H7 (cell line): ENCODE measurements at regions not wholly inside any gene's neighbourhood (a gene's known extent, or its start where the extent isn't known, plus 50 kb on each side); places are given as distances from the start of the nearest gene placed in this dataset.
"Not testable (repeated sequence)": the region's sequence is repeated elsewhere in the genome, so short reads cannot be mapped to it uniquely, and the experiment has no call there.

Source experiments
- DNase-seq: peaks from one replicate; pipeline ENCODE4 v3.0.0; 2012
- H3K27me3 ChIP-seq: 2 replicates; pipeline ENCODE4 v1.6.0; 2011; ENCODE audit warnings: mild to moderate bottlenecking, low read length; ENCODE audit not compliant: control insufficient read depth, insufficient read depth
- H3K36me3 ChIP-seq: replicated peaks from 2 replicates; pipeline ENCODE4 v1.5.1; 2011; ENCODE audit warnings: low read length; ENCODE audit not compliant: control insufficient read depth, insufficient read depth
- H3K4me3 ChIP-seq: 2 replicates; pipeline ENCODE4 v1.5.1; 2011; ENCODE audit warnings: low read depth, mild to moderate bottlenecking, control low read depth, low read length, moderate library complexity; ENCODE audit not compliant: insufficient read depth

DNA sequence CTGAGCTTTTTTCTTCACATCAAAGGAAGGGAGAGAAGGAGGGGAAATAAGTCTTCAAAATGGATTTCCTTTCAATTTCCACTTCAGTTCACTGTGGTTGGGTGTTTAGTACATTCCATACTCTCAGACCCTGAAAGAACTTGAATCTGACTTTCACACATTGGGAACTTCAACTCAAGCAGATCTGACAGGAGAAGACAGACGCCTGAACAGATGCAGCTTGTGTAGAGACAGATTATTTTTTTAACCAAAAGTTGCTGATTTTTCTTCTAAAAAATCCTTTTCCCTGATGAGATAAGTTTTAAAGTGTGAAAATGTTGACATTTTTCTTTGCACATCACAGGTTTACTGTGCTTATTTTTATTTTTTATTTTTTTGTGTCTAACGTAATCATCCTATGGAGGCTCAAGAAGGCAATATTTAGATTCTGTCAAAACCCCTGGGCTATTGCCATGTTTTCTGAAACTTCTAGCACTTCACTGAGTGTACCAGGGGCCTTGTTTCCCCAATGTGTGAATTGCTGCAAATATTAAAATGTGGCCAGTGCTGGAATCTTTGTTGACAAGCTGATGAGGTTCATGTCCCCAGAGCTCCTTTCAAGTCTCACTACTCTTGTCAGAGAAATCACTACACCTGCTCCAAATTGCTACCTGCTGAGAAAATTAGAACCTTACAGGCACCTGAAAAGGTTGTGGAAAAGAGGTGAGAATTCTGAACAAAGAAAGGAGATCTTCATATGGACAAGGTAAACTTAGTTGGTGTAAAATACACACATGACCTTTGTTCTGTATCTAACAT lies 214.8 kb upstream of the BTBD3 start:
- H3K27me3 ChIP-seq = no peaks in the 10 kb centered on the region
- DNase-seq = no peak
- H3K4me3 ChIP-seq = no peak overlapping the region
- H3K36me3 ChIP-seq = no peaks in the 10 kb centered on the region

DNA sequence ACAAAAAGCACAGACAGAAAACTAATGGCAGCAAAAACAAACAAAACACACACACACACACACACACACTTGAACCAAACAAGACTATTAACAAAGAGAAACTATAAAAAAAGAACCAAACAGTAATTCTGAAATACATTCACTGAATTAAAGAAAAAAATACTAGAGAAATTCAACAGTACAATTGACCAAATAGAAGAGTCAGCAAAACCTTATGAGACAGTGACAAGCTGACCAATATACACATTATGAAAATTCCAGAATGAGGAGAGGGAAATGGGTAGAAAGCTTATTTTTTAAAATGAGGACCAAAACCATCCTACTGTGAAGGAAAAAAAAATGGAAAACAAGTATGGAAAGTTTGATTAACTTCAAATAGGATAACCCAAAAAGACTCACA lies 212.2 kb upstream of the BTBD3 start:
- Histone ChIP-seq H3K4me3 (no peak overlapping the region), H3K27me3 (no peaks in the 10 kb centered on the region), H3K36me3 (no peaks in the 10 kb centered on the region)
- no peak for DNase-seq

GRCh38 chr20:11708223-11708622 lies 209.5 kb upstream of the BTBD3 start:
- H3K27me3 ChIP-seq, DNase-seq: not testable (repeated sequence)

DNA sequence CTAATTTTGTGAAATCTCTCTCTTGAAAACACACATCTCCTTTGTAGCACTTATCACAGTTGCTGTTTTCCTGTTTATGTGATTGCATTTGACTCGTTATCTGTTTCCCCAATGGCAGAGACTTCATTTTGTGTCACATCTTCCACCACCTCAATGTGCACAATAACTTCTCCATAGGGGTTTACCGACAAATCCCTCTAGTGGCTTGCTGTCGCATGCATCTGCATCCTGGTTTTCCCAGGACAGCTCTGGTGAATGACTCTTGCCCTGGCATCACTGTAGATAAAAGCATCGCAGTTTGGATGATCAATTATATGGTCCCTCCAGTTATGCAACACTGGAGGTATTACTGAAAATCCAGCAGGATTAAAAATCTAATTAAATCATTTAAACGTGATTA lies 206.5 kb upstream of the BTBD3 start:
- Histone ChIP-seq H3K36me3 (no peaks in the 10 kb centered on the region), H3K4me3 (no peak overlapping the region), H3K27me3 (no peaks in the 10 kb centered on the region)
- no peak for DNase-seq

More at GRCh38 chr20:11708223-11708622, 209.5 kb upstream of the BTBD3 start:
- not testable (repeated sequence) for H3K36me3 ChIP-seq, H3K4me3 ChIP-seq

DNA sequence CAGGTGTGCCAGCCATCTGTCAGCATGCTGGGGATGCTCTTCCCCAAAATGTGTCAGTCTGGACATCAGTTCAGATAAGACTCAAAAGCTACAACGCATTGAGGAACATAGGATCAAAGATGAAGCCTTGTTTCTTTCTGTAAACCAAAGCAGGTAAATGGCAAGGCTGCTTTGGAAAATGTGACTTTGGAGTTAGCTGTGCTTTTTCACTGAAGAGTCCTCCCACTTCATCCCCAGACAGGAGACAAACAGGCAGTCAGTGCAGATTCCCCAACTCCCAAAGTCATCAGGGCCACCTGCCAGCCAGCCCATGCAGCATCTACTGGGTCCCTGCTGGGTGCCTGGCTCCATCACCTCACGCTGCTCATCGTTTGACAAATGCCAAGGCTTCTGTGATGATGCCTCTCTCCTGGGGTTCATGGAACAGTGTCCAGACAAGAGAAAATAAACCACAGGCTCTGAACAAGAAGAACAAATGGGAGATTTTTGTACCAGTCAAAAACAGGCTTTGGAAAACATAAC lies 205.0 kb upstream of the BTBD3 start:
- no peak for DNase-seq

GRCh38 chr20:11714886-11715285 lies 202.8 kb upstream of the BTBD3 start:
- no peak for DNase-seq
- H3K27me3 ChIP-seq = no peaks in the 10 kb centered on the region
- H3K4me3 ChIP-seq = no peak overlapping the region

More for the DNA sequence above, 205.0 kb upstream of the BTBD3 start:
- Histone ChIP-seq H3K36me3 (no peaks in the 10 kb centered on the region), H3K27me3 (no peaks in the 10 kb centered on the region), H3K4me3 (no peak overlapping the region)

DNA sequence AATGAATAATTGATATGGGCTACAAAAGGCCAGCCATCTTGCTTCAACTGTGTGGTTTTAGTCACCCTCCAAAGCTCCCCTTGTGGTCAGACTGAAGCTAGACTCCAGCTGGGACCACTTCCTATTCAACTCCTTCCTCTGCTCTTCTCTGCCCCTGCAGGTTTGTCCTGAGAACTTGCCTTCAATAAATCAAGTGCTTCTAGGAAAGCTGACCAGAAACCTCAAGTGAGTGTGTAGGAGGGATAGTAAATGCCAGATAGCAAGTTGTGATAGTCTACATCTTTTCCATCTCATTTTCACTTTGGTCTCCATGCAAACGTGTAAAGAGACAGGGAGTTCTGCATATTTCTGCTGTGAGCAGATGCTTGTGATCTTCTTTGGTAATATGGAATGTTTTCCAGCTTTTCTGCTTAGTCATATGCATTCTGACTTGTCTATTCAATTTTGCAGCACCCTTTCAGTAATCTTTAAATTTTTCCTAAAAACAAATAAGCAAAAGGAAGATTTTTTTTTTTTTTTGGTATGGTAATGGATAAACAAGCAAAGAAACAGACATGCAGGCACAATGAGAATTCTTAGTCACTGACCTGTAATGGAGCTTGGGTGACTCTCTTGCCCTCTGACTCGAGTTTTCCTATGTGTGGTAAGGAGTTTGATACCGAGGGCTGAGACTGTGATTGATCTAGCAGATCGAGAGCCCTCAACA lies 201.3 kb upstream of the BTBD3 start:
- no peaks in the 10 kb centered on the region for H3K36me3 ChIP-seq
- DNase-seq = peak; percentile 39
- H3K4me3 ChIP-seq = no peak overlapping the region
- H3K27me3 ChIP-seq = no peaks in the 10 kb centered on the region

More at GRCh38 chr20:11714886-11715285, 202.8 kb upstream of the BTBD3 start:
- H3K36me3 ChIP-seq = no peaks in the 10 kb centered on the region

GRCh38 chr20:11716945-11717248 lies 200.8 kb upstream of the BTBD3 start:
- H3K4me3 ChIP-seq = no peak overlapping the region
- no peaks in the 10 kb centered on the region for H3K27me3 ChIP-seq
- no peaks in the 10 kb centered on the region for H3K36me3 ChIP-seq
- no peak for DNase-seq

- H3K36me3 ChIP-seq = no peaks in the 10 kb centered on the region
- H3K4me3 ChIP-seq = no peak overlapping the region
- no peak for DNase-seq
- H3K27me3 ChIP-seq = no peaks in the 10 kb centered on the region
These were observed 200.1 kb upstream of the BTBD3 start for GRCh38 chr20:11717562-11717961.

DNA sequence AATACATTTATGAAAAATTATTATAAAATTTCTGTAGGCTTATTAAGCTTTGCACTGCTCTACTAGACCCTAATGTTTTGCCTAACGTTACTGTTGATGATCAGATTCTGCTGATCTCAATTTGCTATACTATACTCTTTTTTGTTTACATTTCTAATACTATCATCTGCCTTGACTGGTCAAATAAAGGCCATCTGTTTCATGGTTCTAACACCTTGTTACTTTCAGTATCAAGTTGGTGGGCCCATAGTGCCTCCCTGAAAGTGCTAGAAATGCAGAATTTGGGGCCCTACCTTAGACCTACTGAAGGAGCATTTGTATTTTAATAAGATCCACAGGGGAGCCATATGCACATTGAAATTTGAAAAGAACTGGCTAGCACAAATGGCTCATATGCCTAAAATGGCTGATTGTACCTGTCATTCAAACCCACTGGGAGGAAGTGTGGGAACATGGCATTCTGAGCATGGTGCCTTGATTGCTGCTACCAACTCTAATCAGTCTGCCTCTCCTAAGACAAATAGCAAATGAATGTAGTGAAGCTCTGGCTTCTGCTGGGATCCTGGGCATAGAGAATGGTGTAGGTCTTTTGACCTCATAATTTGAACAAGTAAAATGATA lies 199.1 kb upstream of the BTBD3 start:
- no peak for DNase-seq
- no peaks in the 10 kb centered on the region for H3K36me3 ChIP-seq
- H3K4me3 ChIP-seq = no peak overlapping the region
- no peaks in the 10 kb centered on the region for H3K27me3 ChIP-seq

- DNase-seq = peak; percentile 39
- Histone ChIP-seq H3K4me3 (no peak overlapping the region), H3K27me3 (no peaks in the 10 kb centered on the region), H3K36me3 (no peaks in the 10 kb centered on the region)
These were observed 198.5 kb upstream of the BTBD3 start for GRCh38 chr20:11719153-11719552.

DNA sequence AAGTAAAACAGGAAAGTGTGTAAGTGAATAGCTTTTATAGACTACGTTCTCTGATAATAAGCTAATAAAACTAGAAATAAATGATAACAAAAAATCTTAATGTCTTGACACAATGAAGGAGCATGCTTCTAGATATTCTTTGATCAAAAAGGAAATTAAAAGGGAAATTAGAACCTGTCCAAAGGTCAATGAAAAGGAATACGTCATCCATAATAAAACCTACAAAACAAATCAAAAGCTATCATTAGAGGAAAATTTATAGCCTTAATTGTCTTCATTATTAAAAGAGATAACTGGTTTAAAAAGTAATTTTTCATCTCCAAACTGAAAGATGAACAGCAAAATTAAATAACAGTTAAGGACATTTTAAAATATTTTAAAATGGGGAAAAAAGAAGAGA lies 196.3 kb upstream of the BTBD3 start:
- Histone ChIP-seq H3K4me3 (no peak overlapping the region), H3K36me3 (no peaks in the 10 kb centered on the region), H3K27me3 (no peaks in the 10 kb centered on the region)
- no peak for DNase-seq

- no peaks in the 10 kb centered on the region for H3K27me3 ChIP-seq
- H3K4me3 ChIP-seq = no peak overlapping the region
- H3K36me3 ChIP-seq = no peaks in the 10 kb centered on the region
- DNase-seq = no peak
These were observed 193.6 kb upstream of the BTBD3 start for GRCh38 chr20:11724097-11724496.

GRCh38 chr20:11726026-11726425 lies 191.7 kb upstream of the BTBD3 start:
- no peaks in the 10 kb centered on the region for H3K36me3 ChIP-seq
- no peak overlapping the region for H3K4me3 ChIP-seq
- no peak for DNase-seq
- H3K27me3 ChIP-seq = no peaks in the 10 kb centered on the region

DNA sequence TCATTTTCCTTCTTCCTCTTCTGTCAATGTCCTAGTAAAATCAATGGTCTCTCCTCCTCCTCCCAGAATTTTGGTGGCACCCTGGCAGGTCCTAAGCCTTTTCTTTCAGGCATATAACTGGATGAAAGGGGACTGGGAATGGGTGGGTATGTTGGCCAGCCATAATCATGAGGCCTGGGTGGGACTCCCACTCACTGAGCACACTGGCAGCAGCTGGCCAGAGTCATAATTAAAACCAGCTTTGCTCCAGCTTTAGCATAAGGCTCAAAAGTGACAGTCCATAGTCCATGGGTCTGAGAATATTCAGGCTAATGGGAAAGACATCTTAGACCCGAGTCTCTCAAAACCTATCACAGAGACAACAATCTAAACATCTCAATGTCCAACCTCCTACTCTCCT lies 190.0 kb upstream of the BTBD3 start:
- Histone ChIP-seq H3K27me3 (no peaks in the 10 kb centered on the region), H3K36me3 (no peaks in the 10 kb centered on the region), H3K4me3 (no peak overlapping the region)
- DNase-seq = no peak
